ENCODE measurements at regions not wholly inside any gene's neighbourhood (a gene's known extent, or its start where the extent isn't known, plus 50 kb on each side); places are given as distances from the start of the nearest gene placed in this dataset.
A peak's percentile ranks its signal among the peaks of the same experiment; 100 is the strongest.

DNA sequence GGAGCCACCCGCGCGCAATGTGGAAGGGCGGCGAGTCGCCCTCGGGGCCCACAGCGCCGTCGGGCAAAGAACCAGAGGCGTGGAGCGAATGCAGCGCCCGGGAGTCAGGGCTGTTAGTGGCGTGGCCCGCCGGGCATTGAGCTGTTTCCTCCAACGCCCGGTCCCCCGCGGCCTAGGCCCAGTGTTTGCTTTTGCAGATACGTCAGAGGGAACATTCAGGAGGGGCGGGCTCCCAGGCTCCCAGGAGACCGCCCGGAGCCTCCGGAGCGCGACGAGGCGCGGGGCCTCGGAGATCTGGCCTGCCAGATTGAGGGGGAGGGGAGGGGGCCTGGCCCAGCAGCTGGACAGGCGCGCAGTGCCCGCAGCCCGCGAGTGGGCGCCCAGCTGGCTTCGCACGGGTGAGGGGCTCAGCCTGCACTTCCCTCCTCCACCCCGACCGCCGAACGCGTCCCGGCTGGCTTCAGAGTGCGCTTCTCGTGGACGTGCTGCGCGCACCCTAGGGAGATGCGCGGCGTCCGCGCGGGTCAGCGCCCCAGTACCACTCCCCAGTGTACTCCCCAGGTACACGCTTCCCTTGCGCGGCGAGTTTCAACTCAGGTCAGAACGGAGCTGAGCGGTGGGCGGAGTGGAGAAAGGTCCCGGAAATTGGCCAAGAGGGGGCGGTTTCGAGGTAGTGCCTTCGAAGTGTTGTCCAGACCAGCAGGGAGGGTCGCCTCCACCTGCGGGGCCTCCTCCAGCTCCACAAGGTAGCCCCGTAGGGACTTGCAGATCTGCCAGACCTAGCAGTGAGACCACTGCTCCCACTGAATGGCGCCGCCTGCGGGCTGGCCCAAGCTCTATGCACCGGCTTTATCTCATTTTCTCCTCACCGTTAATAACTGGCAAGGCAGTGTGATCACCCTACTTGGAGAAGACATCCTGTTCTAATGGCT lies 130.4 kb downstream of the TMEM174 start:
- Histone ChIP-seq H3K27ac (no peak overlapping the region), H3K36me3 (no peaks in the 10 kb centered on the region), H3K4me3 (peak overlapping the region in 1 of 2 donors; percentile 23), H3K9me3 (no peaks in the 10 kb centered on the region), H3K4me1 (peaks cover 19% of the 10 kb centered on the region), H3K27me3 (peaks cover 6% of the 10 kb centered on the region)
- TF ChIP-seq POLR2AphosphoS5 (IDR thresholded peaks at IDR 0.05; ENCODE audit: insufficient read depth in 1 of 2, low read depth in 1 of 2) (no peak), POLR2A (IDR thresholded peaks at IDR 0.05) (no peak), CTCF (IDR thresholded peaks at IDR 0.05) (no peak)
- peak in 1 of 2 donors; percentile 64 for DNase-seq (ENCODE audit: extremely low spot score in 2 of 2)
- intact Hi-C loops (cut with DNase I), result loop anchor here (5.0 kb wide), 1 partner anchor 144 kb away; the partner anchor contains the start of gene FOXD1

DNA sequence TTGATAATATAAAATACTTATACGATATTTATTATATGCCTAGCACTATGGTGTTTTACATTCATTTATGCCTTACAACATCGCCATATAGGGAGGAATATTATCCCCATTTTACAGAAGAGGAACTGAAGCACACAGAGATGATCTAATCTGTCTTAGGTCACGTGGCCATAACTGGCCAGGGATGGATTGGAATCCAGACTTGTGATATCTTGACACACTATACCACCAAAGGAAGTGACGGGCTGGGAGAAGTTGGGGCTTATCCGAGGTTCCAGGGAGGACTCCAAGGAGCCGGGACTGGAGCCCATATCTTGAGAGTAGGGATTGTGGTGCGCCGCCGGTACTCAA lies 129.8 kb downstream of the TMEM174 start:
- H3K9me3 ChIP-seq, result no peaks in the 10 kb centered on the region
- peaks cover 6% of the 10 kb centered on the region for H3K27me3 ChIP-seq
- H3K27ac ChIP-seq, result no peak overlapping the region
- H3K36me3 ChIP-seq, result no peaks in the 10 kb centered on the region
- peaks cover 24% of the 10 kb centered on the region for H3K4me1 ChIP-seq
- intact Hi-C loops (cut with DNase I), result loop anchor here (5.0 kb wide), 1 partner anchor 145 kb away; the partner anchor contains the start of gene FOXD1
- DNase-seq (ENCODE audit: extremely low spot score in 2 of 2), result no peak
- no peak overlapping the region for H3K4me3 ChIP-seq
- no peak for TF ChIP-seq POLR2AphosphoS5 (IDR thresholded peaks at IDR 0.05; ENCODE audit: insufficient read depth in 1 of 2, low read depth in 1 of 2)
- TF ChIP-seq POLR2A (IDR thresholded peaks at IDR 0.05), result no peak
- no peak for TF ChIP-seq CTCF (IDR thresholded peaks at IDR 0.05)

DNA sequence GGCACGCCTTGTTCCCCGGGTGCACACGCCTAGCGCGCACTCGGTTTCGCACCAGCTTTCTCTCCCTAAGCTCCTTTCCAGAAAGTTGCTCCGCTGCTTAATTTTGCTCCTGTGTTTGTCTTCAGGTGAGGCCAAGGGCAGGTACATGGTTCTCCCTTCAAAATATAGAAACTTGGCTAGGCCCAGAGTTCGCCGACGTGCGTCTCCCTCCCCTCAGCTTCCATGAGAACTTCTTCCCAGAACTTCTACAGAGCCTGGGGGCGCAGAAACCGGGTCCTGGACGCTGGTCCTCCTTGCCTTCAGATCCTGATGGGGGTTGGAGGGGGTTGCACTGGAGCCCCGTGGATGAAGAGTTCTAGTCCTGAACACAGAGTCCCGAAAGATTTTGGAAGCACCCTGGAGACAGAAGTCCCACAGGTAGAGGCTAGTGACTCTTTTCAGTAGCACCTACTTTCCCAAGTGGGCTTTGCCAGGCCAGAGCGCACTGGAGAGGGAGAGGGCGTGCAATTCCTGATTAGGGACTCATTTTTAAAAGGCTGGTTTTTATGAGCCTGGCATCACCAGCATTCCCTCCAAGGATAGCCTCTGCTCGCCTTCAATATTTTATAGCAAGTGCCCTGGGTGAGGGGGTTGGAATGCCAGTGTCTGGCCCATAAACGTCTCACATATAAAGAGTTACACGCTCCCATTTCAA lies 128.4 kb downstream of the TMEM174 start:
- Histone ChIP-seq H3K27ac (no peak overlapping the region), H3K4me3 (no peak overlapping the region), H3K36me3 (no peaks in the 10 kb centered on the region), H3K27me3 (peaks cover 6% of the 10 kb centered on the region), H3K4me1 (peaks cover 24% of the 10 kb centered on the region), H3K9me3 (no peaks in the 10 kb centered on the region)
- peak in 1 of 2 donors; percentile 64 for DNase-seq (ENCODE audit: extremely low spot score in 2 of 2)
- no peak for TF ChIP-seq POLR2A (IDR thresholded peaks at IDR 0.05)
- TF ChIP-seq POLR2AphosphoS5 (IDR thresholded peaks at IDR 0.05; ENCODE audit: insufficient read depth in 1 of 2, low read depth in 1 of 2), result no peak
- TF ChIP-seq CTCF (IDR thresholded peaks at IDR 0.05), result no peak
- intact Hi-C loops (cut with DNase I), result loop anchor here (5.0 kb wide), 1 partner anchor 146 kb away; the partner anchor contains the start of gene FOXD1

GRCh38 chr5:73300337-73301207 lies 127.6 kb downstream of the TMEM174 start:
- TF ChIP-seq POLR2AphosphoS5 (IDR thresholded peaks at IDR 0.05; ENCODE audit: insufficient read depth in 1 of 2, low read depth in 1 of 2), result no peak
- TF ChIP-seq POLR2A (IDR thresholded peaks at IDR 0.05), result no peak
- TF ChIP-seq CTCF (IDR thresholded peaks at IDR 0.05), result no peak
- Histone ChIP-seq H3K4me3 (no peak overlapping the region), H3K4me1 (peaks cover 24% of the 10 kb centered on the region), H3K36me3 (no peaks in the 10 kb centered on the region), H3K27ac (no peak overlapping the region), H3K9me3 (no peaks in the 10 kb centered on the region), H3K27me3 (peaks cover 6% of the 10 kb centered on the region)
- no peak for DNase-seq (ENCODE audit: extremely low spot score in 2 of 2)
- intact Hi-C loops (cut with DNase I), result loop anchor here (5.0 kb wide), 1 partner anchor 147 kb away; the partner anchor contains the start of gene FOXD1
